Stimulated activated CD8-positive, alpha-beta memory T cell treated with anti-CD3 and anti-CD28 coated beads, Interleukin-4, amount 100 ng/mL, for 1 hour (primary cell): ENCODE measurements at regions not wholly inside any gene's neighbourhood (a gene's known extent, or its start where the extent isn't known, plus 50 kb on each side); places are given as distances from the start of the nearest gene placed in this dataset.

Experiments
- DNase-seq, 2 donors: peaks; one replicate each; pipeline ENCODE4 v3.0.0-alpha.2; 2020; ENCODE audit warnings: low read depth in 2 of 2, low spot score in 1 of 2

DNA sequence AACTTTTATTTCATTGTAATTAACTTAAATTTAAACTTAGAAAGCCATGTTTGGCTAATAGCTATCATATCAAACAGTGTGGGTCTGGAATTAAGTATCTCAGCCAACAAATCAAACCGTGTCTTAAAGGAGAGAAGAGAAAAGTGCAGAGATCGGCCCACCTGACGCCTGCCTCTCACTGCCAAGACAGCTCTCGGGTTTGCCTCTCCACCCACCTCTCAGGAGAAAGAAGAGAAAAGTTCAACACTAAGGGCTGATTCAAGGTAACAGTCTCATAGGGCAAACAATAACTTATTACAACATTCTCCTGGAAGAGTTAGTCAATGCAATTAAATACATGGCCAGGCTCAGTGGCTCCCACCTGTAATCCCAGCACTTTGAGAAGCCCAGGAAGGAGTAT is 64.8 kb upstream of the PRR20G start:
- DNase-seq: no peak

GRCh38 chr3:127351775-127352350 is 64.0 kb upstream of the PRR20G start:
- DNase-seq: no peak

GRCh38 chr3:127351321-127351720 is 63.5 kb upstream of the PRR20G start:
- DNase-seq: no peak

- no peak for DNase-seq
Observed at GRCh38 chr3:127350172-127351050, 62.6 kb upstream of the PRR20G start.

GRCh38 chr3:127349501-127350171 is 61.8 kb upstream of the PRR20G start:
- no peak for DNase-seq

- no peak for DNase-seq
Observed at GRCh38 chr3:127342735-127343134, 54.9 kb upstream of the PRR20G start.

DNA sequence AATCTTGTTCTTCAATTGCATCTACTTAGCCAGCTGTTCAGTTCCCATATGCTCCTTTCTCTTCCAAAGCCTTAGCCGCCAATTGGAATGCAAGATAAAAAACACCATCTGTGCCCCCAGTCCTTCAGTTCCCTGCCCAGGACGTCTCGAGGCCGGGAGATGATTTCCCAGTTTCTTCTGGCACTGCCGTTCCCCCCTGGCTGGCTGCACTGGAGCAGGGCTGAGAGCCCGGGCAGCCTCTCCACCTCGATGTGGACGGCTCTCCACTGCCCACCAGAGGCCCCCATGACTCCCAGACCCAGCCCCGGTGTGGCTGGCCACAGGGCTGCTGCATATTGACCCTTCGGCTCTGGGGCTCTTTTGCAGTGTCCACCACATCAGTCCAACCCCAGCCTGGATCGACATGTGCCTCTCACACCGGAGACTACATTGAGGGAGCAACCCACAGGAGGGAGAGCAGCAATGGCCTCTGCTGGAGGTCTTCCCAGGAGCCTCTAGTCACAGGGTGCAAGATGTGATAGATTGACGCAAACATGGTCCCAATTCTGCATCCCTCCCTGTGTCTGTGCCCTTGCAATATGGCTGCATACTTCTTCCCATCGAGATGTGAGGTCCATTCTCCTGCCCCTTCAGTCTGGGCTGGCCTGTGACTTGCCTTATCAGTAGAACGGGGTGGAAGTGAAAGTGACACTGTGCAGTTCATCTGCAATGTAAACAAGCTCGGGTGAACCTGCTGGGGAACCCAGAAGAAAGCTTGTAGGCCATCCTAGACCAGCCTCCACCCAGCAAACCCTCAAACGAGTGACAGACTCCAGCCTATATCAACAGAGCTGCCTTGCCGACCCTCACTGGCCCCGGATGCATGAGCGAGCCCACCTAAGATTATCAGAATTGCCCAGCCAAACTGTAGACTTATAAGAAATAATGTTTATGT is 52.3 kb upstream of the PRR20G start:
- DNase-seq: no peak

- no peak for DNase-seq
Observed at GRCh38 chr3:127339016-127339415, 51.2 kb upstream of the PRR20G start.

- no peak for DNase-seq
Observed at GRCh38 chr3:127337911-127338531, 50.2 kb upstream of the PRR20G start.
